ENCODE measurements at regions not wholly inside any gene's neighbourhood (a gene's known extent, or its start where the extent isn't known, plus 50 kb on each side); places are given as distances from the start of the nearest gene placed in this dataset.

- no peak for DNase-seq (ENCODE audit: low read depth, low spot score)
- in situ Hi-C loops (cut with HindIII; ENCODE audit: low pct_unique_long_range_greater_than_20kb, low sequenced_read_pairs), result no loop called here
These were observed 52.1 kb upstream of the JCAD start for GRCh38 chr10:30111340-30112022.

All from SK-MEL-5 (cell line).